ENCODE measurements at regions not wholly inside any gene's neighbourhood (a gene's known extent, or its start where the extent isn't known, plus 50 kb on each side); places are given as distances from the start of the nearest gene placed in this dataset.

- no peak for ATAC-seq
- intact Hi-C loops (cut with DNase I) = no loop called here
- DNase-seq = no peak
- H3K27me3 ChIP-seq = no peaks in the 10 kb centered on the region
- TF ChIP-seq, protein P1, sequence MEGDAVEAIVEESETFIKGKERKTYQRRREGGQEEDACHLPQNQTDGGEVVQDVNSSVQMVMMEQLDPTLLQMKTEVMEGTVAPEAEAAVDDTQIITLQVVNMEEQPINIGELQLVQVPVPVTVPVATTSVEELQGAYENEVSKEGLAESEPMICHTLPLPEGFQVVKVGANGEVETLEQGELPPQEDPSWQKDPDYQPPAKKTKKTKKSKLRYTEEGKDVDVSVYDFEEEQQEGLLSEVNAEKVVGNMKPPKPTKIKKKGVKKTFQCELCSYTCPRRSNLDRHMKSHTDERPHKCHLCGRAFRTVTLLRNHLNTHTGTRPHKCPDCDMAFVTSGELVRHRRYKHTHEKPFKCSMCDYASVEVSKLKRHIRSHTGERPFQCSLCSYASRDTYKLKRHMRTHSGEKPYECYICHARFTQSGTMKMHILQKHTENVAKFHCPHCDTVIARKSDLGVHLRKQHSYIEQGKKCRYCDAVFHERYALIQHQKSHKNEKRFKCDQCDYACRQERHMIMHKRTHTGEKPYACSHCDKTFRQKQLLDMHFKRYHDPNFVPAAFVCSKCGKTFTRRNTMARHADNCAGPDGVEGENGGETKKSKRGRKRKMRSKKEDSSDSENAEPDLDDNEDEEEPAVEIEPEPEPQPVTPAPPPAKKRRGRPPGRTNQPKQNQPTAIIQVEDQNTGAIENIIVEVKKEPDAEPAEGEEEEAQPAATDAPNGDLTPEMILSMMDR (IDR thresholded peaks at IDR 0.05) = no peak
- 79 to 83% methylated on average over 6 of the region's 6 CpGs for WGBS, 2 donors
- H3K4me3 ChIP-seq = no peak overlapping the region
- peak overlapping the region in 3 of 10 donors; percentile 4 to 12 (median 4) for H3K27ac ChIP-seq
- no peaks in the 10 kb centered on the region for H3K36me3 ChIP-seq
- no peaks in the 10 kb centered on the region for H3K9me3 ChIP-seq
- peaks cover 0 to 11% (median 0%) of the 10 kb centered on the region in 9 donors for H3K4me1 ChIP-seq
Observed at GRCh38 chr21:28256837-28257236, 735.8 kb downstream of the LTN1 start.

DNA sequence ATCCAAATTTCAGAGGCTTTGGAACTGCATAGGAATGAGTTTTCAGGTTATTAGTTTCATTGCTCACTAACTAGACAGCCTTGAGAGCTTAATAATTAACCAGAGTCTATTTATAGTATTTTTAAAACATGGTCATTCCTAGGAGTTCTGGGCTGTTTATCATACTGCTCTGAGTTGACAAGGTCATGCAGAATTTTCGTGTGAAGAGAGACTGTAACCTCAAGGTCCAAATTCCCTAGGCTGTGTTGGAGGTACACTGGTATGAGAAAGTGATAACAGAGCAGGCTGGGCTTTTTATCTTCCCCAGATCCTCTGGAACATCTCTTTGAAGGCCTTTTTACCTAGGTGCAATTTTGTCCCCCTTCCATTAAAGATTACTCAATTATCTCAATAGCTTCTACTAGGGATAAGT, 736.3 kb downstream of the LTN1 start:
- no peak for DNase-seq
- no peaks in the 10 kb centered on the region for H3K27me3 ChIP-seq
- TF ChIP-seq, protein P1 (IDR thresholded peaks at IDR 0.05) = no peak
- H3K36me3 ChIP-seq = no peaks in the 10 kb centered on the region
- ATAC-seq = no peak
- intact Hi-C loops (cut with DNase I) = no loop called here
- H3K27ac ChIP-seq = peak overlapping the region in 3 of 10 donors; percentile 4 to 12 (median 4)
- no peak overlapping the region for H3K4me3 ChIP-seq
- WGBS, 2 donors = 29 to 35% methylated on average over 1 of the region's 1 CpG
- H3K9me3 ChIP-seq = no peaks in the 10 kb centered on the region
- H3K4me1 ChIP-seq = peaks cover 0 to 11% (median 0%) of the 10 kb centered on the region in 9 donors

- Histone ChIP-seq H3K36me3 (no peaks in the 10 kb centered on the region), H3K4me3 (no peak overlapping the region), H3K9me3 (no peaks in the 10 kb centered on the region), H3K27ac (no peak overlapping the region), H3K4me1 (peaks cover 0 to 11% (median 0%) of the 10 kb centered on the region in 9 donors), H3K27me3 (no peaks in the 10 kb centered on the region)
- intact Hi-C loops (cut with DNase I) = no loop called here
- TF ChIP-seq, protein P1 (IDR thresholded peaks at IDR 0.05) = no peak
- DNase-seq (no peak), ATAC-seq (no peak)
- WGBS, 2 donors = 89 to 91% methylated on average over 5 of the region's 5 CpGs
Observed at GRCh38 chr21:28253961-28254360, 738.7 kb downstream of the LTN1 start.

DNA sequence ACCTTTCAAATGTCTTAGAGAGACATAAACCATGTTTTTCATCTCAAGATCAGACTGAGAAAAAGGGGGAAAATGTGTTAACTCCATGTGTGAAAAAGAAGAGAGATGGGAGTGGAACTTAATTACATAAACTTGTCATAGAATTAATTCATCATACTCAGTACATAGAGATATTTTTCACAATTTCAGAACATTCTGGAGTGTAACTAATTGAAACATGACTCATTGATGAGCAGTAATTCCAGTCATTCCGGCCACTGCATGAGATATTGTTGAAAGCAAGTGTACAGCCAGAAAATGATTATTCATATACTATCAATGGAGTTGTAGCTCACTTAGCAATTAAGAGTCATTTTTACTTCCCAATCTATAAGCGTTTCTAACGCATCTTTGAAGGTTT, 739.3 kb downstream of the LTN1 start:
- ATAC-seq (no peak), DNase-seq (no peak)
- TF ChIP-seq, protein P1 (IDR thresholded peaks at IDR 0.05) = no peak
- H3K4me1 ChIP-seq = peaks cover 0 to 11% (median 0%) of the 10 kb centered on the region in 9 donors
- H3K36me3 ChIP-seq = no peaks in the 10 kb centered on the region
- H3K27me3 ChIP-seq = no peaks in the 10 kb centered on the region
- H3K4me3 ChIP-seq = no peak overlapping the region
- no peaks in the 10 kb centered on the region for H3K9me3 ChIP-seq
- WGBS, 2 donors = 84 to 90% methylated on average over 3 of the region's 3 CpGs
- H3K27ac ChIP-seq = no peak overlapping the region
- intact Hi-C loops (cut with DNase I) = no loop called here

Data from heart right ventricle (tissue), 16 donors.